DMS53 treated with DMSO at 0.1 percent for 48 hours (cell line): ENCODE measurements at regions not wholly inside any gene's neighbourhood (a gene's known extent, or its start where the extent isn't known, plus 50 kb on each side); places are given as distances from the start of the nearest gene placed in this dataset.
"Not testable (repeated sequence)": the region's sequence is repeated elsewhere in the genome, so short reads cannot be mapped to it uniquely, and the experiment has no call there.

Experiments used
- DNase-seq: peaks from one replicate; lab custom pipeline; 2025; ENCODE audit not compliant: unreplicated experiment; lab: John Stamatoyannopoulos, UW

GRCh38 chr7:65069476-65069875 is 63.0 kb upstream of the ERV3-1 start:
- DNase-seq: not testable (repeated sequence)

GRCh38 chr7:65062566-65062965 is 56.1 kb upstream of the ERV3-1 start:
- not testable (repeated sequence) for DNase-seq

- DNase-seq: not testable (repeated sequence)
These were observed 52.8 kb upstream of the ERV3-1 start for GRCh38 chr7:65059247-65059646.
